NCI-H1694 treated with DMSO at 0.1 percent for 48 hours (cell line): ENCODE measurements at regions not wholly inside any gene's neighbourhood (a gene's known extent, or its start where the extent isn't known, plus 50 kb on each side); places are given as distances from the start of the nearest gene placed in this dataset.
A peak's percentile ranks its signal among the peaks of the same experiment; 100 is the strongest.

ENCODE experiments used
- DNase-seq: peaks from one replicate; lab custom pipeline; 2025; lab: John Stamatoyannopoulos, UW

GRCh38 chr7:12741951-12742575, 54.6 kb downstream of the ARL4A start:
- DNase-seq = no peak

- DNase-seq = no peak
These were observed 58.8 kb downstream of the ARL4A start for GRCh38 chr7:12746211-12746610.

- DNase-seq = no peak
These were observed 60.4 kb downstream of the ARL4A start for GRCh38 chr7:12747687-12748306.

- no peak for DNase-seq
These were observed 61.6 kb downstream of the ARL4A start for GRCh38 chr7:12749069-12749468.

GRCh38 chr7:12749746-12750145, 62.3 kb downstream of the ARL4A start:
- no peak for DNase-seq

- DNase-seq = no peak
These were observed 64.3 kb downstream of the ARL4A start for GRCh38 chr7:12751764-12752163.

GRCh38 chr7:12754179-12754578, 66.7 kb downstream of the ARL4A start:
- DNase-seq = no peak

GRCh38 chr7:12756821-12757220, 69.4 kb downstream of the ARL4A start:
- no peak for DNase-seq

- DNase-seq = no peak
These were observed 70.0 kb downstream of the ARL4A start for GRCh38 chr7:12757443-12757842.

GRCh38 chr7:12759151-12759550, 71.7 kb downstream of the ARL4A start:
- no peak for DNase-seq

GRCh38 chr7:12761111-12761510, 73.7 kb downstream of the ARL4A start:
- DNase-seq = no peak

GRCh38 chr7:12761691-12762090, 74.3 kb downstream of the ARL4A start:
- DNase-seq = no peak

GRCh38 chr7:12764458-12764891, 77.0 kb downstream of the ARL4A start:
- DNase-seq = no peak

- no peak for DNase-seq
These were observed 78.1 kb downstream of the ARL4A start for GRCh38 chr7:12765431-12766100.

GRCh38 chr7:12766416-12766815, 79.0 kb downstream of the ARL4A start:
- DNase-seq = no peak

GRCh38 chr7:12768948-12769347, 81.5 kb downstream of the ARL4A start:
- DNase-seq = no peak

GRCh38 chr7:12769444-12769843, 82.0 kb downstream of the ARL4A start:
- no peak for DNase-seq

GRCh38 chr7:12770227-12770975, 83.0 kb downstream of the ARL4A start:
- no peak for DNase-seq

GRCh38 chr7:12771378-12771877, 84.0 kb downstream of the ARL4A start:
- DNase-seq = peak; percentile 89

GRCh38 chr7:12772768-12773167, 85.3 kb downstream of the ARL4A start:
- DNase-seq = no peak

- no peak for DNase-seq
These were observed 89.8 kb downstream of the ARL4A start for GRCh38 chr7:12777257-12777656.

- DNase-seq = no peak
These were observed 92.5 kb downstream of the ARL4A start for GRCh38 chr7:12779947-12780346.
